Erythroblast (primary cell): ENCODE measurements at regions not wholly inside any gene's neighbourhood (a gene's known extent, or its start where the extent isn't known, plus 50 kb on each side); places are given as distances from the start of the nearest gene placed in this dataset.

Source experiments
- DNase-seq, 2 experiments: peaks; one replicate each; lab custom pipeline; 2025; lab: John Stamatoyannopoulos, UW
- GATA1 ChIP-seq: IDR thresholded peaks from 2 replicates; pipeline ENCODE4 v1.6.1; 2011; ENCODE audit warnings: low read depth, mild to moderate bottlenecking, control low read depth, low read length, moderate library complexity
- POLR2A ChIP-seq: IDR thresholded peaks from 2 replicates; pipeline ENCODE4 v1.6.1; 2011; ENCODE audit warnings: mild to moderate bottlenecking, low read length

DNA sequence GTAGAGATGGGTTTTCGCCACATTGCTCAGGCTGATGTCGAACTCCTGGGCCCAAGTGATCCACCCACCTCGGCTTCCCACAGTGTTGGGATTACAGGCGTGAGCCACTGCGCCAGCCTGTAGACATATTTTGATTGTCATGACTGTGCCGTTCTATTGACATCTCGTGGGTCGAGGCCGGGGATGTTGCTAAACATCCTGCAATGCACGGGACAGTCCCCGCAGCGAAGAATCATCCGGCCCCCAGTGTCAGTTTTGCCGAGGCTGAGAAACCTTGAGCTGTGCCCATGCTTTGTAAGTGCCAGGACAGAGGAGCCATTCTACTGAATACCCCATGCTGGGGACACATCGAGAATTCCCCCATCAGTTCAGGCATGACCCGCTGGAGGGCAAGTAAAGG, 69.1 kb upstream of the GSE1 start:
- TF ChIP-seq POLR2A: no peak
- TF ChIP-seq GATA1: no peak
- no peak for DNase-seq

DNA sequence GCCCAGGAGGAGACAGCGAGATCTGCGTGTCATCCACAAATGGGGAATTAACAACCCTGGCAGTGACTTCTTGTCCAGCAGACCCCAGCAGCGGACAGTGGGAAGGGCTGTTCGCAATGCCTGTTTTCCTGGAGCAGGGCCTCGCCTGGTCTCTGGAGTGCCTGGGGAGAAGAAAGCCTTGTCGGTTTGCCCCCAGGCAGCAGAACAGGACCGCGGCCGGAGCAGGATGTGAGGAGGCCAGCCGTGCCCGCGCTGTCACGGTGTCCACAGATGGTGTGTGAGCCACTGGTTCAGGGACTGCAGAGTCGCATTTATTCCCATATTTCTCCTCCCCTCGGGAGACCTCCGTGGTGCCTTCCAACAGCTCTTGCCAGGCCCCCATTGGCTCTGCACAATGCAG, 68.5 kb upstream of the GSE1 start:
- no peak for DNase-seq
- TF ChIP-seq POLR2A: no peak
- TF ChIP-seq GATA1: no peak

DNA sequence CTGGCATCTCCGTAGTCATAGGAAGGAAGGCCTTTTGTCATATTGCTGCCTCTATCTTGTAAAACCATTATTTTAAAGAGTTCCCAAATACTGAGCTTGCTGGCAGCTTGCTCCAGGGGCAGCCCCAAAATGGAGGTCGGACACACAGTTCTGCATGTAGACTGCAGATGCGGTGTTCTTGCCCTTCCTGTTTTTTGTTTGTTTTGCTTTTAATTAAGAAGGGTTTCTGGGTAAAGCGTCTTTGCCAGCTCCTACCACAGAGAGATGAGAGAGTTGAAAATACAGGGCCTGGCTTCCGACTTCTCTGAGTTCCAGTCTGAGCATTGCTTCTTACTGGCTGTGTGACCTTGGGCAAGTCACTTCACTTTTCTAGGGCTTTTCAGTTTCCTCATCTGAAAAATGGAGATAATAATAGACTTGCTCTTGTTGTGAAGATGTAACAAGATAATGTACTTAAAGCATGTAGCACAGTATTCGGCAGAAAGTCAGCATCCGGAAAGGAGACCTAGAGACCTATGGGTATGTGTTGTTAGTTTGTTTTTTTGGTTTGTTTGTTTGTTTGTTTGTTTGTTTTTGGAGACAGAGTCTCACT, 67.8 kb upstream of the GSE1 start:
- no peak for DNase-seq
- TF ChIP-seq POLR2A (no peak), GATA1 (no peak)

DNA sequence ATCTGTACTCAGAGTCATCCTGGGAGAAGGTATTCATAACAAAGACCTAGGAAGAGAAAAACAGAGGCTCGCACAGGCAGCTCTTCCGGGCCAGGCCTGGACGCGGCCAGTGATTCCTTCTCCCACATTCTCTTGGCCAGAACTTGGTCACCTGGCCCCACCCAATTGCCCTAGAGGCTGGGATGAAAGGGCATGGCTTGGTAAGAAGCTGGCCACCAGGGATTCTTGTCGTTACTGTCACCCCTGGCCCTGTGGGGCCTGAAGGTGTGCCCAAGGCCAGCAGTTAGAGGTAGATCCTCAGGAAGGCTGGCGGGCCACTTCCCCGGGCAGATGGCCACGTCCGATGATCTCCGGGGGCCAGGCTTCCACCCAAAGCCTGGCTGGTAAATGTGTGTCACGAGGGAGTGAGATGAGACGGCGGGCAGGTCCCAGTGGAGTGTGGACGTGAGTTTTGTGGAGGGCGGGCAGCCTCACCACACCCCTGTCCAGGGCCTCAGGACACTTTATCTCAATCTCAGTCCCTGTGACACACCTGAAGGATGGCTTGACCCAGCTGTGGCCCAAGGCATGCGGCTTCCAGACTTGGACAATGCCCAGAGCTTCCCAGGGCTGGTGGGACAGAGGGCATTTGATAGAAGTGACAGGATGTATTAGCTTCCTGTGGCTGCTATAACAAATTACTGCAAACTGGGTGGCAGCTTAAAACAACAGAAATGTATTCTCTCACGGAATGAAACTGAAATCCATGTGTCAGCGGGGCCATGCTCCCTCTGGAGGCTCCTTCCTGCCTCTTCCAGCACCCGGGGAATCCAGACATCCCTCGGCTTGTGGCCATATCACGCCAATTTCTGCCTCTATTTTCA, 66.3 kb upstream of the GSE1 start:
- TF ChIP-seq POLR2A: no peak
- TF ChIP-seq GATA1: no peak
- DNase-seq: no peak

DNA sequence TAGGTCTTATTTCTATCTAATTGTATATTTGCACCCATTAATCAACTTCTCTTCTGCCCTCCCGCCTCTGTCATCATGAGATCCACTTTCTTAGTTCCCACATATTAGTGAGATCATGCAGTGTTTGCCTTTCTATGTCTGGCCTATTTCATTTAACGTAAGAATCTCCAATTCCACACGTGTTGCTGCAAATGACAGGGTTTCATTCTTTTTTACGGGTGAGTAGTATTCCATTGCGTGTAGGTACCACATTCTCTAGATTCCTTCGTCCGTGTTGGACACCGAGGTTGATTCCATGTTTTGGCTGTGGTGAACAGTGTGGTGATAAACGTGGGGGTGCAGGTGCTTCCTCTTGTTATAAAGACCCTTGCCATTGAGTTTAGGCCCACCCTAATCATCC, 64.7 kb upstream of the GSE1 start:
- no peak for DNase-seq
- TF ChIP-seq POLR2A (no peak), GATA1 (no peak)

DNA sequence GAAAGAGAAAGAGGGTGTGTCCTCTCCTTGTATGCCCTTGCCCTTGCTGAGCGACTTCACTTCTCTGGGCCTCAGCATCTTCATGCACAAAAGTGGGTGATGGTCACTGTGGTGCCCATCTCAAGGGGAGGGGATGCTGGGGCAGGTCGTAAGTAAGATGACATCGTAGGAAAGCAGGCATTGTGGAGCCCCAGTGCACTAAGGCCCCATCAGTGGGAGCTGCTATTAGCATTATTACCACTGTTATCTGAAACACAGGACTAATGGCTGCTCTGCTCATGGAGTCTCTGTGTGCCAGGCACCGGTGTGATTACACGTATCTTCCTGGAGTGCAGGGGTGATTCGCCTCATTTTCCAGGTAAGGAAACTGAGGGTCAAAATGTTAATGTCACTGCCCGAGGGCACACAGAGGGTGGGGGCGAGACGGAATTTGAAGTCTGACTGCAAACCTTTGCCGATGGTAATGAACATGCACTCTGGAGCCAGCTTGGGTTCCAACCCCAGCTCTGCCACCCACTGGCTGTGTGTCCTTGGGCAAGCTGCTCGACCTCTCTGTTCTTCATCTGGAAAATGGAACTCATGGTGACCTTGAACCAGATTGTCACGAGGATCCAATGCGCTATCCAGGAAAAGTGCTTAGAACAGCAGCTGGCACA, 63.2 kb upstream of the GSE1 start:
- no peak for DNase-seq
- TF ChIP-seq POLR2A: peak; percentile 27
- no peak for TF ChIP-seq GATA1

DNA sequence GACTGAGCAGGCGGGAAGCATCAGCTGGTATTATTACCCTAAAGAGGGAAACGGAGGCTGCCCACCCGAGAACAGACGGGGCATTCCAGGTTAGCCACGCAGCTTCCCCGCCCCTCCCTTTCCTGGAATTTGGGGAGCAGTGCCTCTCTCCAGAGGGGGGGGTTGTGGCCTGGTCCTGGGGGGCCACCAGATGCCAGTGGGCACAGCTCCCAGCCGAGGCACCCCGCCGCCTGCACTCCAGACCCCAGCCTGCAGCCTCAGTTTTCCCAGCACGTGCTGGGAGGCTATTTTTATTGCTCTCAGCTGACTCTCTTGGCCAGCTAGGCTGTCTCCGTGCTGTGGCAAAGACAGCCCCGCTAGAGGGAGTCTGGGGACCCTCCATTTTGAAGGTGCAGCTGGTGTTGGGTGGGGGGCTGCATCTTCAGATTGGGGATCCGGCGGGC, 62.7 kb upstream of the GSE1 start:
- DNase-seq: no peak
- TF ChIP-seq POLR2A: no peak
- TF ChIP-seq GATA1: no peak

DNA sequence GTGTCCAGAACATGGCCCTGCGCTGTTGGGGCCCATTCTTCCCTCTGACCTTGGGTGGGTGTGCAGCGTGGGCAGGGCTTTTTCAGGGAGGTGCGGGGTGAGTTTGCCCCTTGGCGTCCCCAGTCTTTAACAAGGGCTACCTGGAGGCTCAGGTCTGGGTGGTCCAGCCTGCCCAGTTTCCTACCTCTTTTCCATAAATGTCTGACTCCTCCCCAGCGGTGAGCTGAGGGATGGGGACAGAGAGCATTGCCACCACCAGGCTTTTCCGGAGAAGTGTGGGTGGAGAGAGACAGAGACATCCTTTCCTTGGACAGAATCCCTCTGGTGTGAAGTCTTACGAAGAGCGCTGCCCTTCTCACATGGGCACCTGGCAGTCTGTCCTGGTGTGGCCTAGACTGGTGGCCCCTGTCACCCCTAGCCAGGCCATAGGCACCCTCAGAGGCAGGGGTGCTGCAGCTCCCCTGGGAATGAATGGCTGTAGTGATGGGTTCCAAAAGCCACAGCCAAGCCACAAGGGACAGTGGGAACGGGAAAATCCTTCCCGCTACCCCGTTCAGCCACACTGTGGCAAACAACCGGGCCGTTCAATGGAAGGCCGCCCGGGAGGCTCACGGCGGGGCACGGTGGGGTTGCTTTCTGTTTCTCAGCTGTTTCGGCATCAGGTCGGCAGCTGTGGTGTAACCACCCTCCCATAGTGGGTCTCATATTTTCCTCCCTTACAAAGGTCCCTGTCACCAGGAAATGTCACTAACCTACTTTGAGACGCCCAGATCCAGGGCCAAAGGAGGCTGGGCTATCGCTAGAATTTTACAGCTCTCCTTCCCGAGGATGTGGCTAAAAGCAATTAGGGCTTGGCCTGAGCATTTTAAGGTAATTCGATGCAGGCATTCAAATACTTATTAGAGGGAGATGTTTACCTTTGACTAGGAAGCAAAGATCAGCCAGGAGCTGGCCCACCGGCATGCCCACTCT, 61.9 kb upstream of the GSE1 start:
- TF ChIP-seq GATA1 (no peak), POLR2A (peak; percentile 35)
- DNase-seq: no peak

DNA sequence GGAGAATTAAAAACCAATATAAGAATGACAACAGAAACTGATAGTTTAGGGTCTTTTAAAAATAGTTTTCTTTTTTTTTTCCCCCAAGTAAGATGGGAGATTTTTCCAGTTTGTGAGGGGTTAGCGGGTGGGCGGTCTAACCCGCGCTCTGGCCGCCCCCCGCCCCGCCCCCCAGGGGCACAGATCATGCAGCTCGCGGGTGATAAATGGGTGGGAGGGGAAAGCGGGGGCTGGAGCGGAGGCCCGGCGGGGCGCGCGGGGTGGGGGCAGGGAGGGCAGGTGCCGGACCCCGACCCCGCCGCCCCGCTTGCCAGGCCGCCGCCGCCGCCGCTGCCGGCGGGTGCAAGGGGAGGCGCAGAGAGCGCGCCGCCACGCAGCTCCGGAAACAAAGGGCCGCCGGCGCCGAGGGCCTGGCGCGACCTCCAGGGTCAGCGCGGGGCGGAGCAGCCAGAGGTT, 60.1 kb upstream of the GSE1 start:
- DNase-seq: no peak
- TF ChIP-seq POLR2A (no peak), GATA1 (no peak)

DNA sequence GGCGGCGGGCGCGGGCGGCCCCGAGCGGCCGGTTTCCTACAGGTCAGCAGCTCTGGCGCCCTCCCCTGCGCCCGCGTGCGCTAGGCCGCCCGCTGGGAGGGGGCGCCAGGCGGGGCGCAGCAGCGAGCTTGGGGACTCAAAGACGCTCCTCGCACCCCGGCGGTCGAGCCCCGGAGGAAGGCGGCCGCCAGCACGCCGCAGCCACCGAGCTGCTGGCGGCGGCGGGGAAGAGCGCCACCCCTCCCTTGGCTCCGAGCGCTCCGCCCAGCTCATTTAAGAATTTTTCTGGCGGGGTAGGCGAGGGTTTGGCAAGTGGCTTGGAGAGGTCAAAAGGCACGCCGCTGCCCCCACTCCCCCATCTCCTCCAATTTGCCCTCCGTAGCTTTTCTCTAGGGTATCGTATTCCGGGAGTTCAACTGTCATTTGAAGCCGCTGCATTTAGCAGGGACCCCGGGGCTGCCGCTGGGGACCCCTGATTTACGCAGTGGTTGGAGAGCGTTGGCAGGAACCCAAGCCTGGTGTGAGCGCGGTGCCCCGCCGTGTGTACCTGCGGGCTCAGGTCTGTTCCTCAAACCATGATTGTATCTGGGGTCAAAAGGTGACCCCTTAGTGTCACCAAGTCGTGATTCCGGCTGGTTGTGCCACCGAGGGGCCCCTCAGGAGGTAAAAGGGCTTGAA, 59.5 kb upstream of the GSE1 start:
- peak; percentile 85 for DNase-seq
- TF ChIP-seq GATA1: no peak
- peak; percentile 58 for TF ChIP-seq POLR2A

DNA sequence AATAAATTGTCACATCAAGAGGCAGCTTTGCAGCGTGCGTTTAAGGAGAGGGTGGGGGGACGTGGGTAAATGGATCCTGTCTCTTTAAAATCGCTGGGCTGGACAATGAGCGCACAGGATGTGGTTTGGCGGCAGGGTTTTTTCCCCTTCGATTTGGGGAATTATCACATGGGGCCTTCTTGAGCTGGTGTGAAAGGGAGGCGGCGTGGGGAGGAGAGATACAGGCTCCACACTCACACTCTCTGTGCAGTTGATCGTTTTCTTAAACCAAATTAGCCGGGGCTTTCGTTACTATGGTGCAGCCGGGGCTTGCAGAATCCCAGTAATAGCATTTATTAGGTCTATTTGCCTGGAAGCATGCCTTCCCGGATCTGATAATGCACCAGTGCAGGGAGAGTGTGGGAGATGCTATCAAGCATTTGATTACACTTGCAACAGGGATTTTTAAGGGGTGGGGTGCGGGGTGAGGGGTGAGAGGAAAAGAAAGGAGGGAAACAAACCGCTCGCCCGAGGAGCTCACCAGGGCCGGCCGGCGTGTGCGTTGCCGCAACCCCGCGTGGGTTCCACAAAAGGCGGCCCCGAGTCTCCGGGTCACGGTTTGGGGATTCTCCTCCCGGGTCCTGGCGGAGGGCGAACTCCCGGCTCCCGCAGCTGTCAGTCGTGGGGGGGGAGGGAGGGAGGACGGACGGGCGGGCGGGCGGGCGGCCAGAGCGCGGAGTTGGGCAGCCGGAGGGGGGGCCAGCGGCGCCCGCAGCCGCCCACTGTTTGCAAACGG, 58.8 kb upstream of the GSE1 start:
- TF ChIP-seq GATA1 (peak; percentile 40), POLR2A (peak; percentile 42)
- peak; percentile 91 to 96 for DNase-seq
